Erythroblast (primary cell): ENCODE measurements at regions not wholly inside any gene's neighbourhood (a gene's known extent, or its start where the extent isn't known, plus 50 kb on each side); places are given as distances from the start of the nearest gene placed in this dataset.

Experiments
- GATA1 ChIP-seq: IDR thresholded peaks from 2 replicates; pipeline ENCODE4 v1.6.1; 2011; ENCODE audit warnings: low read depth, mild to moderate bottlenecking, control low read depth, low read length, moderate library complexity
- POLR2A ChIP-seq: IDR thresholded peaks from 2 replicates; pipeline ENCODE4 v1.6.1; 2011; ENCODE audit warnings: mild to moderate bottlenecking, low read length

DNA sequence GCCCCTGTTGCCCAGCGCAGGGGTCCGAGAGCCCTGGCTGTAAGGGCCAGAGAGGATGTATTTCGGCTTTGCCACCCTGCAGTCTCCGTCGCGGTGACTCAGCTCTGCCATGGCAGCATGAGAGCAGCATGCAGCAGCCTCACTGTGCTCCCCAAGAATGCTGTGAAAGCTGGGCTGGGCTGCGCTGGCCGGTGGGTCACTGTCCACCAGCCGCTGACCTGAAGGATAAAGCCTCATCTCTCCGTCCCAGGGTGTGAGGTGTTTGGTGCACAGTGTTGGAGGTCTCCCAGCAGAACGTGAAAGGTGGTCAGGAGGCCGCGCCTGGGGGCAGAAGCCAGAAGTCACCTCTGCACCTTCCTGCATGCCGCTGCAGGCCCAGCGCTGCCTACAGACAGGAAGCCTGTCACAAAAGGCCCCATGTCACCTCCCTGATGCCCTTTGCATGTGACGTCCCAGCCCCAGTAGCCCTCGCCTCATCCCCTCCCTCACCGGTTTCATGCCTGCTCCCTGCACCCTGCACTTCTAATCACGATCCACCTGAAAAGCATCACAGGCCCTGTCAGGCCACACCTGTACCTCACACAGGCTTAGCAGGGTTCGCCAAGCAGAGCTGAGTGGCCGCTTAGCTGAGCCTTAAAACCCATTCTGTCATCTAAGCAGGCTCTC lies 342.1 kb downstream of the EIPR1 start:
- TF ChIP-seq POLR2A, result no peak
- no peak for TF ChIP-seq GATA1
